IPS-18a (cell line): ENCODE measurements at regions not wholly inside any gene's neighbourhood (a gene's known extent, or its start where the extent isn't known, plus 50 kb on each side); places are given as distances from the start of the nearest gene placed in this dataset.

ENCODE experiments used
- H3K27ac ChIP-seq: one replicate; pipeline ENCODE4 v1.5.1; 2013; ENCODE audit warnings: low read length
- H3K27me3 ChIP-seq: one replicate; pipeline ENCODE4 v1.6.1; 2013; ENCODE audit warnings: mild to moderate bottlenecking, low read length; ENCODE audit not compliant: control insufficient read depth, insufficient read depth
- H3K36me3 ChIP-seq: one replicate; pipeline ENCODE4 v1.6.1; 2013; ENCODE audit warnings: low read depth, low read length; ENCODE audit not compliant: control insufficient read depth
- H3K4me1 ChIP-seq: one replicate; pipeline ENCODE4 v1.6.1; 2013; ENCODE audit warnings: low read depth, low read length; ENCODE audit not compliant: control insufficient read depth
- H3K4me3 ChIP-seq: one replicate; pipeline ENCODE4 v1.5.1; 2013; ENCODE audit warnings: low read length
- H3K9ac ChIP-seq: one replicate; pipeline ENCODE4 v1.6.1; 2013; ENCODE audit warnings: mild to moderate bottlenecking, low read length, moderate library complexity
- H3K9me3 ChIP-seq: one replicate; pipeline ENCODE4 v1.6.1; 2013; ENCODE audit warnings: low read depth, low read length; ENCODE audit not compliant: control insufficient read depth

GRCh38 chr2:160984426-160985077 is 175.7 kb upstream of the TANK start:
- Histone ChIP-seq H3K4me1 (no peaks in the 10 kb centered on the region), H3K9ac (no peak overlapping the region), H3K9me3 (no peaks in the 10 kb centered on the region), H3K27me3 (no peaks in the 10 kb centered on the region), H3K4me3 (no peak overlapping the region), H3K36me3 (no peaks in the 10 kb centered on the region), H3K27ac (no peak overlapping the region)

- Histone ChIP-seq H3K27me3 (no peaks in the 10 kb centered on the region), H3K9me3 (no peaks in the 10 kb centered on the region)
Observed at GRCh38 chr2:160989778-160990177, 170.4 kb upstream of the TANK start.

GRCh38 chr2:160993654-160994061 is 166.6 kb upstream of the TANK start:
- H3K4me3 ChIP-seq, result no peak overlapping the region
- H3K9me3 ChIP-seq, result no peaks in the 10 kb centered on the region
- H3K36me3 ChIP-seq, result no peaks in the 10 kb centered on the region
- peaks cover 7% of the 10 kb centered on the region for H3K4me1 ChIP-seq
- H3K9ac ChIP-seq, result no peak overlapping the region
- H3K27me3 ChIP-seq, result no peaks in the 10 kb centered on the region
- no peak overlapping the region for H3K27ac ChIP-seq

More at GRCh38 chr2:160989778-160990177, 170.4 kb upstream of the TANK start:
- H3K27ac ChIP-seq, result no peak overlapping the region
- H3K36me3 ChIP-seq, result no peaks in the 10 kb centered on the region
- peaks cover 7% of the 10 kb centered on the region for H3K4me1 ChIP-seq
- H3K9ac ChIP-seq, result no peak overlapping the region
- H3K4me3 ChIP-seq, result no peak overlapping the region

- Histone ChIP-seq H3K27ac (no peak overlapping the region), H3K27me3 (no peaks in the 10 kb centered on the region), H3K9ac (no peak overlapping the region), H3K4me3 (no peak overlapping the region), H3K36me3 (no peaks in the 10 kb centered on the region), H3K9me3 (no peaks in the 10 kb centered on the region), H3K4me1 (peaks cover 7% of the 10 kb centered on the region)
Observed at GRCh38 chr2:160994141-160995002, 165.9 kb upstream of the TANK start.

GRCh38 chr2:160996584-160996983 is 163.6 kb upstream of the TANK start:
- H3K36me3 ChIP-seq, result no peaks in the 10 kb centered on the region
- no peaks in the 10 kb centered on the region for H3K9me3 ChIP-seq
- no peak overlapping the region for H3K27ac ChIP-seq
- no peak overlapping the region for H3K9ac ChIP-seq
- no peaks in the 10 kb centered on the region for H3K27me3 ChIP-seq
- H3K4me1 ChIP-seq, result peaks cover 7% of the 10 kb centered on the region
- H3K4me3 ChIP-seq, result no peak overlapping the region

- H3K27me3 ChIP-seq, result no peaks in the 10 kb centered on the region
- H3K4me1 ChIP-seq, result no peaks in the 10 kb centered on the region
- H3K9ac ChIP-seq, result no peak overlapping the region
- H3K4me3 ChIP-seq, result no peak overlapping the region
- H3K36me3 ChIP-seq, result no peaks in the 10 kb centered on the region
- H3K9me3 ChIP-seq, result no peaks in the 10 kb centered on the region
- no peak overlapping the region for H3K27ac ChIP-seq
Observed at GRCh38 chr2:161004379-161004778, 155.8 kb upstream of the TANK start.

- H3K36me3 ChIP-seq, result no peaks in the 10 kb centered on the region
- H3K4me1 ChIP-seq, result no peaks in the 10 kb centered on the region
- H3K27ac ChIP-seq, result no peak overlapping the region
- no peak overlapping the region for H3K4me3 ChIP-seq
- no peaks in the 10 kb centered on the region for H3K27me3 ChIP-seq
- no peaks in the 10 kb centered on the region for H3K9me3 ChIP-seq
- no peak overlapping the region for H3K9ac ChIP-seq
Observed at GRCh38 chr2:161005170-161005569, 155.1 kb upstream of the TANK start.

GRCh38 chr2:161008311-161008710 is 151.9 kb upstream of the TANK start:
- no peak overlapping the region for H3K27ac ChIP-seq
- H3K4me1 ChIP-seq, result no peaks in the 10 kb centered on the region
- no peaks in the 10 kb centered on the region for H3K36me3 ChIP-seq
- H3K4me3 ChIP-seq, result no peak overlapping the region
- H3K9ac ChIP-seq, result no peak overlapping the region
- no peaks in the 10 kb centered on the region for H3K9me3 ChIP-seq
- H3K27me3 ChIP-seq, result no peaks in the 10 kb centered on the region

GRCh38 chr2:161010503-161011015 is 149.7 kb upstream of the TANK start:
- no peaks in the 10 kb centered on the region for H3K4me1 ChIP-seq
- H3K36me3 ChIP-seq, result no peaks in the 10 kb centered on the region
- H3K27me3 ChIP-seq, result no peaks in the 10 kb centered on the region
- H3K27ac ChIP-seq, result no peak overlapping the region
- H3K4me3 ChIP-seq, result no peak overlapping the region
- peaks cover 1% of the 10 kb centered on the region for H3K9me3 ChIP-seq
- H3K9ac ChIP-seq, result no peak overlapping the region

GRCh38 chr2:161017780-161018470 is 142.3 kb upstream of the TANK start:
- peaks cover 3% of the 10 kb centered on the region for H3K9me3 ChIP-seq
- H3K4me1 ChIP-seq, result no peaks in the 10 kb centered on the region
- H3K4me3 ChIP-seq, result no peak overlapping the region
- no peaks in the 10 kb centered on the region for H3K36me3 ChIP-seq
- H3K9ac ChIP-seq, result no peak overlapping the region
- H3K27me3 ChIP-seq, result no peaks in the 10 kb centered on the region
- H3K27ac ChIP-seq, result no peak overlapping the region

GRCh38 chr2:161019311-161019710 is 140.9 kb upstream of the TANK start:
- Histone ChIP-seq H3K4me3 (no peak overlapping the region), H3K27me3 (no peaks in the 10 kb centered on the region)

More at GRCh38 chr2:161019311-161019710, 140.9 kb upstream of the TANK start:
- Histone ChIP-seq H3K4me1 (no peaks in the 10 kb centered on the region), H3K27ac (no peak overlapping the region), H3K36me3 (no peaks in the 10 kb centered on the region), H3K9me3 (peaks cover 3% of the 10 kb centered on the region), H3K9ac (no peak overlapping the region)
